HEK293T (cell line): ENCODE measurements at regions not wholly inside any gene's neighbourhood (a gene's known extent, or its start where the extent isn't known, plus 50 kb on each side); places are given as distances from the start of the nearest gene placed in this dataset.

Source experiments
- CTCF ChIA-PET: fragments of 350-600 bp; formaldehyde crosslinking; extraction: SDS; loops from one replicate; lab custom pipeline; 2021; ENCODE audit warnings: antibody characterized with exemption, inconsistent platforms; lab: Yijun Ruan, JAX
- POLR2A ChIA-PET: fragments of 350-600 bp; formaldehyde crosslinking; extraction: SDS; loops from one replicate; lab custom pipeline; 2020; ENCODE audit warnings: antibody characterized with exemption, inconsistent platforms; lab: Yijun Ruan, JAX
- DNase-seq: peaks from one replicate; pipeline ENCODE4 v3.0.0; 2012; ENCODE audit warnings: mixed read lengths; ENCODE audit errors: extremely low spot score
- ARNT ChIP-seq: fragments of 450-650 bp; IDR thresholded peaks from 2 replicates; pipeline ENCODE4 v1.6.1; 2017; ENCODE audit warnings: mild to moderate bottlenecking
- BHLHE40 ChIP-seq: fragments of 450-650 bp; IDR thresholded peaks from 2 replicates; pipeline ENCODE4 v1.6.1; 2016; ENCODE audit warnings: mild to moderate bottlenecking, moderate library complexity, borderline replicate concordance
- CTBP1 ChIP-seq: fragments of 450-650 bp; IDR thresholded peaks from 2 replicates; pipeline ENCODE4 v1.6.1; 2016; ENCODE audit warnings: borderline replicate concordance
- ELF4 ChIP-seq: fragments of 450-650 bp; IDR thresholded peaks from 2 replicates; pipeline ENCODE4 v1.6.1; 2017; ENCODE audit warnings: antibody characterized with exemption
- FOXA1 ChIP-seq: fragments of 450-650 bp; IDR thresholded peaks from 2 replicates; pipeline ENCODE4 v1.6.1; 2016; ENCODE audit warnings: mild to moderate bottlenecking
- FOXK2 ChIP-seq: fragments of 450-650 bp; IDR thresholded peaks from 2 replicates; pipeline ENCODE4 v1.6.1; 2016; ENCODE audit warnings: mild to moderate bottlenecking
- FOXM1 ChIP-seq: fragments of 450-650 bp; IDR thresholded peaks from 2 replicates; pipeline ENCODE4 v1.6.1; 2017; ENCODE audit warnings: mild to moderate bottlenecking, borderline replicate concordance
- HDGF ChIP-seq: fragments of 450-650 bp; IDR thresholded peaks from 2 replicates; pipeline ENCODE4 v1.6.1; 2017; ENCODE audit warnings: antibody characterized with exemption, borderline replicate concordance
- L3MBTL2 ChIP-seq: fragments of 450-650 bp; conservative IDR thresholded peaks from 2 replicates; pipeline ENCODE4 v1.6.1; 2016; ENCODE audit warnings: mild to moderate bottlenecking
- LEF1 ChIP-seq: fragments of 450-650 bp; IDR thresholded peaks from 2 replicates; pipeline ENCODE4 v1.6.1; 2017; ENCODE audit warnings: mild to moderate bottlenecking, borderline replicate concordance
- NFRKB ChIP-seq: fragments of 450-650 bp; IDR thresholded peaks from 2 replicates; pipeline ENCODE4 v1.6.1; 2016; ENCODE audit warnings: mild to moderate bottlenecking, moderate library complexity
- SP1 ChIP-seq: fragments of 450-650 bp; IDR thresholded peaks from 2 replicates; pipeline ENCODE4 v1.6.1; 2017
- SUZ12 ChIP-seq: fragments of 450-650 bp; IDR thresholded peaks from 2 replicates; pipeline ENCODE4 v1.6.1; 2016; ENCODE audit warnings: mild to moderate bottlenecking
- TARDBP ChIP-seq: fragments of 450-650 bp; IDR thresholded peaks from 2 replicates; pipeline ENCODE4 v1.6.1; 2016
- ZNF384 ChIP-seq: fragments of 450-650 bp; IDR thresholded peaks from 2 replicates; pipeline ENCODE4 v1.6.1; 2016
- TF ChIP-seq, protein P1 (sequence below): fragments of 450-650 bp; IDR thresholded peaks from 2 replicates; pipeline ENCODE4 v1.6.1; 2016

DNA sequence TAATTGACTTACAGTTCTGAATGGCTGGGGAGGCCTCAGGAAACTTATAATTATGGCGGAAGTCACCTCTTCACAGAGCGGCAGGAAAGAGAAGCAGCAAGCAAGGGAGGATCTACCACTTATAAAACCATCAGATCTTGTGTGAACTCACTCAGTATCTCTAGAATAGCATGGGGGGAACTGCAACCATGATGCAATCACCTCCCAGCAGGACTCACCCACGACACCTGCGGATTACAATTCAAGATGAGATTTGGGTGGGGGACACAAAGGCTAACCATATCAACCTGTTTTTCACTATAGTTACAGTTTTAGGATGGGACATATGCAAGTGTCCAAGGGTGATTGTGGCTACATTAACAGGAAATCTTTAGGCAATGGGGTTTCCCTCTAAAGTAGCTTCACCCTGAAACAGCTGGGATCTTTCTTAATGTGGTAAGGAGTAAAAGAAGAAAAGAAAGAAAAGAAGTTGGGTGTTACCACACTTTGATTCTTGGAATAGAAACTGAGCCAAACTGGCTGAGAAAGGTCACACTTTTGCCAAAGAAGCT, 453.8 kb downstream of the OTOL1 start:
- TF ChIP-seq, protein P1, sequence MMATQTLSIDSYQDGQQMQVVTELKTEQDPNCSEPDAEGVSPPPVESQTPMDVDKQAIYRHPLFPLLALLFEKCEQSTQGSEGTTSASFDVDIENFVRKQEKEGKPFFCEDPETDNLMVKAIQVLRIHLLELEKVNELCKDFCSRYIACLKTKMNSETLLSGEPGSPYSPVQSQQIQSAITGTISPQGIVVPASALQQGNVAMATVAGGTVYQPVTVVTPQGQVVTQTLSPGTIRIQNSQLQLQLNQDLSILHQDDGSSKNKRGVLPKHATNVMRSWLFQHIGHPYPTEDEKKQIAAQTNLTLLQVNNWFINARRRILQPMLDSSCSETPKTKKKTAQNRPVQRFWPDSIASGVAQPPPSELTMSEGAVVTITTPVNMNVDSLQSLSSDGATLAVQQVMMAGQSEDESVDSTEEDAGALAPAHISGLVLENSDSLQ, result no peak
- TF ChIP-seq HDGF (no peak), LEF1 (no peak)
- no peak for DNase-seq
- ChIA-PET POLR2A (no interaction called here), CTCF (no interaction called here)

DNA sequence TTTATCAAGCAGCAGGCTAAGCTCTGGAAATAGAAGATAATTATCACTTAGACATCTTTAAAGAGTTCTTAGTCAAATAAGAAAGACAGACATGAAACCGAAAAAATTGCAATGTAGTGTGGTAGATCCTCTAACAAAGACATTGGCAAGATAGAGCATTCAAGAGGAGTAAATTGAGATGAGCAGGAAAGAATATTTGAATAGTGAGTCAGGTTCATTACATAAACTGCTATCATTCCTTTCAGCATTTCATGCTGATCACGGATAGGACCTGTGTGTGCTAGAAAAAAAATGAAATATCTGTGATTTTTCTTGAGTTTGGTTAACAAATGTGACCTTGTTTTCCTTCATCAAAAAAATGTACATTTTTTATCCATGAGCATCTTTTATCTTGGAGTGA, 460.9 kb downstream of the OTOL1 start:
- POLR2A ChIA-PET, result no interaction called here
- TF ChIP-seq LEF1, result no peak
- TF ChIP-seq TARDBP, result no peak
- no peak for TF ChIP-seq HDGF
- TF ChIP-seq SP1, result no peak
- TF ChIP-seq SUZ12, result no peak
- no peak for TF ChIP-seq CTBP1
- no peak for TF ChIP-seq L3MBTL2
- no peak for TF ChIP-seq FOXA1
- TF ChIP-seq, protein P1, result no peak
- no peak for TF ChIP-seq ARNT
- no peak for TF ChIP-seq BHLHE40
- TF ChIP-seq ZNF384, result no peak
- TF ChIP-seq NFRKB, result no peak
- TF ChIP-seq FOXK2, result no peak
- no peak for TF ChIP-seq FOXM1
- TF ChIP-seq ELF4, result no peak

DNA sequence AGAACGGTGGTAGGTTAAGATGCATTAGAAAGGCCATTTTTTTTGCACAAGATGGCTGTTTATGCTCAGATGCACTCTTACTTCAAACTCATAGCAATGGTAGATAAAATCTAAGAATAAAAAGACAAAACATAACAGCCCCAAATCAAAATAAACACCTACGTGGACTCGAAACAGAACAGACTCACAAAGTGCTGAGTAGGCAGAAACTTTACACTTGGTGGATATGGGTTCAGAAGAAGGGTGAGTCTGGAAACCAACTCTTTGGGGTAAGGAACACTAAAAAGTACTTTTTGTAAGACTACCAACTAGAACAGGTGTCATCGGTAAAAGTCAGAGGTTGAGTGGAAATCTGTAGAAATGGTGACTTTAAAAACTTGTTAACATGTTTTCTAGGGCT, 468.2 kb downstream of the OTOL1 start:
- TF ChIP-seq SUZ12 (no peak), ZNF384 (no peak), NFRKB (no peak), BHLHE40 (no peak), SP1 (no peak), FOXA1 (no peak), CTBP1 (no peak), TARDBP (no peak), LEF1 (no peak), FOXK2 (no peak), ARNT (no peak), L3MBTL2 (no peak), ELF4 (no peak), FOXM1 (no peak), HDGF (no peak)
- TF ChIP-seq, protein P1, result no peak
- ChIA-PET CTCF (no interaction called here), POLR2A (no interaction called here)
- no peak for DNase-seq

More for the DNA sequence above, 460.9 kb downstream of the OTOL1 start:
- DNase-seq, result no peak
- CTCF ChIA-PET, result no interaction called here

DNA sequence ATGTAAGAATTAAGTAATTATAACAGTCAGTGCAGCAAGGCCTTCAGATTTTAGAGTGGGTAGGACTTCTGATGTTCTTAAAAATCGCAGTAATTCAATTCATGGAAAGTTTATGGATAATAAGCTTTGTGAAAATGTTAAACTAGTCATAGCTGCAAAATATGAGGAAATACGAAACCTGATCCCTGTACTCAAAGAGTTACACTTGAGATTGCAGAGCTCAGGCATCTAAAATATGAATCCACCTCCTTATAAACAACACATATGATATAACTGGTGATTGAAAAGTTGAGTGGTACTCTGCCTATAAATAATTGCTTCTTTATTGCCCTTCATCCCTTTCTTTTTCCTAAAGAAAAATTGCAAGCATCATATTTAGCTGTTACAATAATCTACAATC, 473.3 kb downstream of the OTOL1 start:
- CTCF ChIA-PET, result no interaction called here
- TF ChIP-seq CTBP1 (no peak), FOXA1 (no peak), FOXK2 (no peak), NFRKB (no peak), L3MBTL2 (no peak), LEF1 (no peak), ARNT (no peak), TARDBP (no peak)
- TF ChIP-seq, protein P1, result no peak
- DNase-seq, result no peak
- POLR2A ChIA-PET, result no interaction called here

DNA sequence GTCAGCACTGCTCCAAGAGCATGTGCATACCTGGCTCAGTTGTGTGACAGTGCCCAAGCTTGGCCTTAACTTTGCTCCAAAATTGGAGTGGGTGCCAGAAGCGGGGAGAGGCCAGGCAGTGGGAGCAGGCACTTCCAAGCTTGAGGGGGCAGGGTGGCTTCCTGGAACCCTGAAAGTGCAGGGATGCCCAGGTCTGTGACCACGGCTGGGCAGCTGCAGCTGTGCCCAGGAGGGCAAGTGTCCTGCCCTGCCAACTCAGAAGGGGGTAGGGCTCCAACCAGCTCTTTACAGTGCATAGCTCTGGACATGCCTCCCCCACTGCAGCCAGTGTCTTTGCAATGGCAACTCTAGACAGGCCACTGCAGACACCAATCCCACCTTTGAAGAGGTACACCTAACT, 478.6 kb downstream of the OTOL1 start:
- ChIA-PET POLR2A (no interaction called here), CTCF (interaction anchor here (0.6 kb wide), 1 partner anchor 188 kb away, joined by 3 read pairs; no protein-coding TSS in a partner anchor)
- no peak for DNase-seq
- TF ChIP-seq BHLHE40 (no peak), CTBP1 (no peak), SP1 (no peak), FOXM1 (no peak)

DNA sequence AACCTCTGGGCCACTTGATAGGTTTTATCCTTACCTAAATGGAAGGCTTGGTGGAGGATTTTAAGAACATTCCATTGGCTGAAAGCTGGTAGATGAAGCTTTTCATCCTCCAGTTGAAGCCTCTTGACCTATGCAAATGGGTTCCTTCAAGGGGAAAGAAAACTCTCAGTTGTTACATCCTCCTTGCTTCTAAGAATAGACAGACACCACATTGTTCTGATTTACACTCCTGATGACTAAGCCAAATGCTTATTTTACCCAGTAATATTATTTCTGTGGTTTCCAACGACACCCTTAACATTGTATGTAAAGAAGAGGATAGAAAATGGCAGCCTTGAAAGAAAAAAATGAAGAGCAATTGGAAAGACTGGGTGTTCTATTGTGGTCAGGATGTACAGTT, 480.5 kb downstream of the OTOL1 start:
- TF ChIP-seq, protein P1, result no peak
- TF ChIP-seq FOXK2 (no peak), ELF4 (no peak), FOXM1 (no peak), ARNT (no peak), ZNF384 (no peak), LEF1 (no peak), SP1 (no peak), TARDBP (no peak), HDGF (no peak), FOXA1 (no peak), NFRKB (no peak), SUZ12 (no peak), BHLHE40 (no peak), CTBP1 (no peak), L3MBTL2 (no peak)
- no peak for DNase-seq
- POLR2A ChIA-PET, result no interaction called here
- CTCF ChIA-PET, result no interaction called here
